Right ventricle myocardium inferior (tissue), 1 donor: ENCODE measurements at regions not wholly inside any gene's neighbourhood (a gene's known extent, or its start where the extent isn't known, plus 50 kb on each side); places are given as distances from the start of the nearest gene placed in this dataset.
"Not testable (repeated sequence)": the region's sequence is repeated elsewhere in the genome, so short reads cannot be mapped to it uniquely, and the experiment has no call there.

ENCODE experiments used
- ATAC-seq: fragments of 200-7000 bp; cut with Tn5 transposase; one replicate; pipeline ENCODE4 v1.9.1; 2020; ENCODE audit warnings: mild to moderate bottlenecking, moderate library complexity
- DNase-seq: peaks from one replicate; pipeline ENCODE4 v3.0.0; 2021; ENCODE audit errors: missing footprints
- intact Hi-C: fragments of 100-400 bp; cut with DNase I; formaldehyde crosslinking; loops from one replicate; pipeline ENCODE4 v1.11.0; 2022
- donor health status: DM: no; HTN: yes; CAD: no; lungs with severe emphysema.

GRCh38 chr1:244276646-244277045 lies 175.1 kb downstream of the ADSS2 start:
- ATAC-seq (no peak), DNase-seq (no peak)
- intact Hi-C loops, result no loop called here

GRCh38 chr1:244280201-244280600 lies 171.5 kb downstream of the ADSS2 start:
- ATAC-seq, result no peak
- intact Hi-C loops, result no loop called here
- DNase-seq, result no peak

GRCh38 chr1:244280859-244281258 lies 170.8 kb downstream of the ADSS2 start:
- no peak for ATAC-seq
- intact Hi-C loops, result no loop called here
- no peak for DNase-seq

- DNase-seq (no peak), ATAC-seq (no peak)
- intact Hi-C loops, result no loop called here
These were observed 167.9 kb downstream of the ADSS2 start for GRCh38 chr1:244283772-244284171.

GRCh38 chr1:244284641-244285156 lies 167.0 kb downstream of the ADSS2 start:
- DNase-seq (no peak), ATAC-seq (no peak)
- intact Hi-C loops, result no loop called here

GRCh38 chr1:244286341-244286740 lies 165.4 kb downstream of the ADSS2 start:
- intact Hi-C loops, result no loop called here
- ATAC-seq, result no peak
- DNase-seq, result no peak

- no peak for DNase-seq
- intact Hi-C loops, result no loop called here
- no peak for ATAC-seq
These were observed 164.0 kb downstream of the ADSS2 start for GRCh38 chr1:244287726-244288125.

- DNase-seq (no peak), ATAC-seq (no peak)
- intact Hi-C loops, result no loop called here
These were observed 163.0 kb downstream of the ADSS2 start for GRCh38 chr1:244288663-244289062.

GRCh38 chr1:244289991-244290785 lies 161.5 kb downstream of the ADSS2 start:
- no peak for DNase-seq
- no peak for ATAC-seq
- intact Hi-C loops, result no loop called here

GRCh38 chr1:244291236-244292201 lies 160.2 kb downstream of the ADSS2 start:
- DNase-seq (no peak), ATAC-seq (no peak)
- intact Hi-C loops, result no loop called here

- intact Hi-C loops, result no loop called here
- no peak for ATAC-seq
These were observed 157.0 kb downstream of the ADSS2 start for GRCh38 chr1:244294599-244295224.

GRCh38 chr1:244296003-244296402 lies 155.7 kb downstream of the ADSS2 start:
- intact Hi-C loops, result no loop called here

More at GRCh38 chr1:244294599-244295224, 157.0 kb downstream of the ADSS2 start:
- DNase-seq, result no peak

GRCh38 chr1:244296447-244296846 lies 155.3 kb downstream of the ADSS2 start:
- DNase-seq, result no peak
- intact Hi-C loops, result no loop called here
- no peak for ATAC-seq

More at GRCh38 chr1:244296003-244296402, 155.7 kb downstream of the ADSS2 start:
- DNase-seq (no peak), ATAC-seq (no peak)

GRCh38 chr1:244297087-244297486 lies 154.6 kb downstream of the ADSS2 start:
- intact Hi-C loops, result no loop called here
- no peak for DNase-seq
- ATAC-seq, result no peak

GRCh38 chr1:244297616-244298015 lies 154.1 kb downstream of the ADSS2 start:
- DNase-seq, result no peak
- ATAC-seq, result no peak
- intact Hi-C loops, result no loop called here

- DNase-seq, intact Hi-C loops, ATAC-seq: not testable (repeated sequence)
These were observed 151.7 kb downstream of the ADSS2 start for GRCh38 chr1:244300029-244300375.

GRCh38 chr1:244301595-244302130 lies 150.0 kb downstream of the ADSS2 start:
- ATAC-seq (no peak), DNase-seq (no peak)
- intact Hi-C loops, result no loop called here

- DNase-seq (no peak), ATAC-seq (no peak)
- intact Hi-C loops, result no loop called here
These were observed 148.7 kb downstream of the ADSS2 start for GRCh38 chr1:244302876-244303609.
